Bronchial epithelial cell (primary cell): ENCODE measurements at regions not wholly inside any gene's neighbourhood (a gene's known extent, or its start where the extent isn't known, plus 50 kb on each side); places are given as distances from the start of the nearest gene placed in this dataset.

Experiments
- DNase-seq: peaks from one replicate; pipeline ENCODE4 v3.0.0-alpha.2; 2010; ENCODE audit warnings: low read depth
- FAIRE-seq: peaks from 2 replicates; lab custom pipeline; 2011; peaks lifted over from hg19 to GRCh38; lab: Jason Lieb, UNC
- H3K27me3 ChIP-seq: 2 replicates; pipeline ENCODE4 v1.5.1; 2011; ENCODE audit warnings: low read length; ENCODE audit not compliant: control insufficient read depth, insufficient read depth
- H3K36me3 ChIP-seq: 2 replicates; pipeline ENCODE4 v1.5.1; 2011; ENCODE audit warnings: low read length; ENCODE audit not compliant: control insufficient read depth, insufficient read depth
- H3K4me3 ChIP-seq: 2 replicates; pipeline ENCODE4 v1.5.1; 2011; ENCODE audit warnings: mild to moderate bottlenecking, low read depth, low read length, control low read depth
- CTCF ChIP-seq: IDR thresholded peaks from 2 replicates; pipeline ENCODE4 v1.5.1; 2011; ENCODE audit warnings: mild to moderate bottlenecking, moderate library complexity, low read length, control low read depth, inconsistent platforms; ENCODE audit not compliant: insufficient read depth, severe bottlenecking

- H3K27me3 ChIP-seq, result no peaks in the 10 kb centered on the region
- TF ChIP-seq CTCF, result no peak
These were observed 96.1 kb downstream of the MRPL36 start for GRCh38 chr5:1703352-1704050.

DNA sequence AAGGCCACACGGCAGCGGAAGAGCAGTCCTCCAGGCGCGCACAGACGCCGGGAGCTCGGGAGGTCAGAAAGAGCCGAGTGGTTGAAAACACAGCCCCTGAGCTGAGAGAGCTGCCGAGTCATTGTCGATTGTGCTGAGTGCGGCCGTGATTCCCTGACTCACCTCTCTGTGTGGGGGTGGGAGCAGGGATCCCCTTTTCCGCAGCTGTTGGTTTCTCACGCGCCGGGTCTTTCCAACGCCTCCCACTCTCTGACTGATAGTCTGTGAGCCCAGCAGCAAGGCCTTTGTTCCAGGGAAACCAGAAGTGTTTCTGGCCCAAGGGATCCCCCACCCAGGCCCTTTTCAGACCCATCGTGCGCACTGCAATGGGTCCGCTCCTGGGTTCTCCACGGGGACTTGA is 97.3 kb downstream of the MRPL36 start:
- Histone ChIP-seq H3K4me3 (no peak overlapping the region), H3K36me3 (no peaks in the 10 kb centered on the region), H3K27me3 (no peaks in the 10 kb centered on the region)
- no peak for TF ChIP-seq CTCF
- FAIRE-seq (no peak), DNase-seq (no peak)

More at GRCh38 chr5:1703352-1704050, 96.1 kb downstream of the MRPL36 start:
- FAIRE-seq (no peak), DNase-seq (no peak)
- Histone ChIP-seq H3K36me3 (no peaks in the 10 kb centered on the region), H3K4me3 (no peak overlapping the region)

DNA sequence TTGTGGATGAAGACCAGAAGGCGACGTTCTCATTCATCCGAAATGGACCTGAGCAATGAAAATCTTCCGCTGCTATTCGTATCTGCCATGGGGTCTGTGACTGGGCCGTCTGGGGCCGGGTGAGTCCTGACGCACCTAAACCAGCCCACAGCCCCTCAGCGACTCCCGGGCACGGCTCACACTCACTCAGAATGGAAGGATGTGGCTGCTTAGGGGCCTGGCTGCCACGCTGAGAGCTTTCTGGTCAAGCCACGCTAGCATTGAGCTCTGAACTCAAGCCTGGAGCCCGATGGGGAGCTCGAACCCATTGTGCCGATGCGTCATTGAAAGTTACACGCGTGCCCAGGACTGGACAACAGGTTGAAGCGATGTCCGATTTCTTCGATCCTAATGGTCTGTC is 97.8 kb downstream of the MRPL36 start:
- no peak for DNase-seq
- no peak overlapping the region for H3K4me3 ChIP-seq
- no peaks in the 10 kb centered on the region for H3K36me3 ChIP-seq
- no peak for FAIRE-seq
- no peaks in the 10 kb centered on the region for H3K27me3 ChIP-seq
- TF ChIP-seq CTCF, result no peak

DNA sequence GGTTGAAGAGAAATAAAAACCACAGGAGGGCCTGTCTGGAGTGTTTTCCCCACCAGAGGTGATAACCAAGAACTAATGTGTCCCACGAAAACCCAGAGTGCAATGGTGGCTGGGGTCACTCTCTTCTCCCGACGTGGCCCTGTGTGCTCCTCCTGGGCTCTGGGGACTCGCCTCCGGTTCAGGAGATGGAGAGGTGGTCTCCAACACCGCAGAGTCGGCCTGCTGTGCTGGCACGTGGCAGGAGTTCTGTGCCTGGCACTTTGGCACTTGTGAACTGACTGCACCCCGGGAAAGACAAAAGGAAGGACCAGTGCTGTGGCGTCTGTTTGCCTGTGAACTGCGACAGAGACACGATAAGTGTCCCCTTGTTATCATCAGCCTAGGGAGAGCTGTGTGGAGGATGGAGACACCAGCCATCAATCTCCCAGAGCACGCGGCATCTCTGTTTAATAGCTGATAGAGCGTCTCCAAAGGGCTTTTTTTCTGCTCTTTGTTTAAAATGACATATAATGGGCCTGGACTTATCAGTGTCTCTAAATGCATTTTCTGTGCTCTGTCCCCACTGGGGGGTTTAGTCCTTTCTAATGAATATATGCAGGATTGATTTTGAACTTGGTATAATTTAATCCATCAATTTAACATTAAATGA is 98.3 kb downstream of the MRPL36 start:
- H3K27me3 ChIP-seq, result no peaks in the 10 kb centered on the region
- H3K4me3 ChIP-seq, result no peak overlapping the region
- TF ChIP-seq CTCF, result no peak
- H3K36me3 ChIP-seq, result no peaks in the 10 kb centered on the region
- FAIRE-seq (no peak), DNase-seq (no peak)

DNA sequence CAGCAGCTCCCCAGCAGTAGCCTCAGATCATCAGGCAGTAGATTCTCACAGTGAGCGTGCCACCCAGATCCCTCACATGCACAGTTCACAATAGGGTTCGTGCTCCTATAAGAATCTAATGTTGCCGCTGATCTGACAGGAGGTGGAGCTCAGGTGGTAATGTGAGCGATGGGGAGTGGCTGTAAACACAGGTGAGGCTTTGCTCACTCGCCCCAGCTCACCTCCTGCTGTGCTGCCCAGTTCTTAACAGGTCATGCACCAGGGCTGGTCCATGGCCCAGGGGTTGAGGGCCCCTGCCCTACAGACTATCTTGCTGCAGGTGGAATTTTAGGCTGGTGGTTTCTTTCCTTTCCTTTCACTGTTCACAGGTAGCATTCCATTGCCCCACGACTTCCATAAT is 100.2 kb downstream of the MRPL36 start:
- DNase-seq (no peak), FAIRE-seq (no peak)
- TF ChIP-seq CTCF, result no peak
- Histone ChIP-seq H3K36me3 (no peaks in the 10 kb centered on the region), H3K4me3 (no peak overlapping the region), H3K27me3 (no peaks in the 10 kb centered on the region)
